GM12891 (cell line): ENCODE measurements at regions not wholly inside any gene's neighbourhood (a gene's known extent, or its start where the extent isn't known, plus 50 kb on each side); places are given as distances from the start of the nearest gene placed in this dataset.

Experiments used
- DNase-seq: peaks from one replicate; pipeline ENCODE4 v3.0.0; 2011; ENCODE audit warnings: low spot score; ENCODE audit not compliant: insufficient read length
- FAIRE-seq: peaks from 2 replicates; lab custom pipeline; 2011; peaks lifted over from hg19 to GRCh38; lab: Jason Lieb, UNC
- PAX5 ChIP-seq: IDR thresholded peaks from 2 replicates; pipeline ENCODE4 v1.6.1; 2011; ENCODE audit warnings: low read length, moderate library complexity, mild to moderate bottlenecking; ENCODE audit not compliant: insufficient read depth, severe bottlenecking
- POLR2A ChIP-seq: IDR thresholded peaks from 2 replicates; pipeline ENCODE4 v1.6.1; 2011; ENCODE audit warnings: low read depth, low read length, control low read depth
- POLR2AphosphoS5 ChIP-seq: IDR thresholded peaks from 2 replicates; pipeline ENCODE4 v1.6.1; 2011; ENCODE audit warnings: low read depth, low read length, control low read depth
- POU2F2 ChIP-seq: IDR thresholded peaks from 2 replicates; pipeline ENCODE4 v1.6.1; 2011; ENCODE audit warnings: low read depth, mild to moderate bottlenecking, control low read depth, low read length, moderate library complexity
- SPI1 ChIP-seq: IDR thresholded peaks from 2 replicates; pipeline ENCODE4 v1.6.1; 2011; ENCODE audit warnings: low read depth, low read length, control low read depth
- TAF1 ChIP-seq: IDR thresholded peaks from 2 replicates; pipeline ENCODE4 v1.6.1; 2011; ENCODE audit warnings: low read depth, low read length, control low read depth

DNA sequence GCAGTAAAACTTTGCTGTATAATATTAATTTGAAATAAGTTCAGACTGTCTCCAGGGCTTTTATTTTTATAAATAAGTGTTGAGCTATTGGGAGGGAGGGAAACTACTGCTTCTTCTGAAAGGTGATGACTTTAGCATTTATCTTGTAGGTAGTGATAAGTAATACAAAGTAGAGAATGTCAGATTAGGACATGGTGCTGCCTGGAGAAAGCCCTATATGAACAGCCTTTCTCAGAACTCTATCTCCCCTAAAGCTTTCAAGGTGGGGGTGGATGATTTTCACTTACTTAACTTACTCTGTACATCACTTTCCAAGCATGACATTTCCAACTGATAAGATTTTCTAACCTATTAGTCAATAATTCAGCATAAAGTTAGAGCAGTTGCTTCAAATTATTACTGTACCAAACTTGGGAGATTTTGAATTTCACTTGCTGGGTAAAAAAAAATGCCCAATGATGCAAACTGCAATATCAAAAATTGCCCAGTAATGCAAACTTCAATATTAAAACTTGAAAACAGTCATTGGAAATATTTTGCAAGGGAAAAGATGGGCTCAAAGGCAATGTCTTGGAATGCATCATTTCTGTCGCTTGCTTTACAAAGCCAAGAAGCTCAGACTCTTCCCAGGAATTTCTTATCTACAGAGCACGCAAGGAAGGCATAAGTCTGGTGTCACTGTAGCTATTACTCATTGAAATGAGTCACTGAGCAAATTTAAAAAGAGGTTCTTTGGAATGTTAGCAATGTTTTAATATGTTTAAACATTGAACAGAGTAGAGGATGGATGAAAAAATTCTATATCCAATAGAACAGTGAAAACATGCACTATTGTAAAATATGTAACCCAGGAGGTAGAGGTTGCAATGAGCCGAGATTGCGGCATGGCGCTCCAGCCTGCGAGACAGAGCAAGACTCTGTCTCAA lies 569.5 kb downstream of the PSAT1 start:
- TF ChIP-seq POLR2A (no peak), PAX5 (no peak), POLR2AphosphoS5 (no peak), SPI1 (no peak), POU2F2 (no peak), TAF1 (no peak)
- DNase-seq (no peak), FAIRE-seq (no peak)

DNA sequence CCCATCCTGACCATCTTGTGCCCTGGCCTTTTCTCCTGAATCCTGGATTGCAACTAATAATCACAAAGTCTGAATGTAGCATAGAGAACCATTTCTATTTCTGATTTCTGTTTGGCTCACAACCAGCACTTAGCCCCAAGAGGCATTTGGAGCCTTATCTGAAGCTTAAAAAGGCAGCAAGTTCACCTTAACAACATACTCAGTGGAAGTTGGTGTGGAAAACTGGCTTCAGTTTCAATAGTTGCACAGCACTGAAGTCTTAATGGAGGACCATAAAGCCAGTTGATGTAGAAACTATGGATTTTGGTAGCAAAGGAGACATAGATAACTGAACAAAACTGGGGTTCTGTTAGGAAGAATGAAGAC lies 574.1 kb downstream of the PSAT1 start:
- FAIRE-seq (no peak), DNase-seq (no peak)
- no peak for TF ChIP-seq TAF1
- no peak for TF ChIP-seq PAX5
- TF ChIP-seq POLR2AphosphoS5, result no peak
- TF ChIP-seq POU2F2, result no peak
- TF ChIP-seq POLR2A, result no peak
- no peak for TF ChIP-seq SPI1

DNA sequence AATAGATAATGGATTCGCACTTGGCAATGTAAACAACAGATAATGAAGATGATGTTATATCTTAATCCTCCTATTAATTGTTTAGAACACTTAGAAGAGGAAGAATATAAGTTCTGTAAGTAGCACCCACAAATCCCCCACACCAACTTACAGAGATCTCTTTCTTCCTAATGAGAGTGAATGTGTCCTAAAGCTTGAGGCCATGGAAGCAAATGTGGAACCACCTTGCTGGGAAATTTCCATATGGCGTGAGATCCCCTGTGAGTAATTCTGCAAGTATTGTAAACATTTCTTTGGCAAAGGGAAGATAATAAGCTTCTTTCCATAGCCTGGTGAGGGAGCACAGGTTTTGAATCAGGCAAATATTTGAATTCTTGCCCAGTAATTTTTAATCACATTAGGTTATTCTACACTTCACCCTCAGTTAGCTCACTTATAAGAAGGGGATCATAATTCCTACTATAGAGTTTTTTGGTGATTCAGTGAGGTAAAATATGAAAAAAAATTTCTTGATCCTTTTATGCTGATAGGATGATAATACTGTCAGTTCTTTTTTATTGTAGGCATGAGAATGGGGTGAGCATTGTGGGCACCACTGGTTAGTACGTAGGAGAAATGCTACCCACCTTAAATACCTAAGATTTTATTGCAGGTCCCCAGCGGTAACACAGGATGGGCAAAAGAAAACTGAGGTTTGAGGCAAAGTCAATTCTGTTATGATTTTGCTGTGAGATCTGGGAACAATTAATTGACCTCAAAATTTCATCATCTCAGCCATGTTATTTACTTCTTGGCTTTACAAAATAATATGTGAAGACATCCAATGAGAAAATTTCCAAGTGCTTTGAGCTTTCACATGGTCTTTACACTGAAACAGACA lies 574.8 kb downstream of the PSAT1 start:
- no peak for FAIRE-seq
- no peak for DNase-seq
- TF ChIP-seq POLR2A (no peak), TAF1 (no peak), PAX5 (no peak), POLR2AphosphoS5 (no peak), POU2F2 (no peak), SPI1 (no peak)

DNA sequence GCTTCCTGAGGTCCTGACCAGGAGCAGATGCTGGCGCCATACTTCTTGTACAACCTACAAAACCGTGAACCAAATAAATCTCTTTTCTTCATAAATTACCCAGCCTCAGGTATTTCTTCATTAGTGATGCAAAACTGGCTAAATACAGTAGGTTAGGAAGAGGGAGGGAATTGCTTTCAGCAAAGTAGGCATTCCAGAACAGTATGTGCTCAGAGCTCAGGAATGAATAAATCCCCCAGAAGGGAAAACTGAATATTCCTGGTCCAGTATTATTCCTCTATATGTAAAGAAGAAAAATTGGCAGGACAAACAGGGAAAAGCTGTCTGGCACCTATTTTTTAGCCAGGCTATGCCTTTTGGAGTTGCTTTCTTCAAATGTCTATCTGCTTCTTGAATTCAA lies 577.1 kb downstream of the PSAT1 start:
- TF ChIP-seq PAX5 (no peak), POU2F2 (no peak), TAF1 (no peak), POLR2AphosphoS5 (no peak)
- no peak for FAIRE-seq
- no peak for DNase-seq

DNA sequence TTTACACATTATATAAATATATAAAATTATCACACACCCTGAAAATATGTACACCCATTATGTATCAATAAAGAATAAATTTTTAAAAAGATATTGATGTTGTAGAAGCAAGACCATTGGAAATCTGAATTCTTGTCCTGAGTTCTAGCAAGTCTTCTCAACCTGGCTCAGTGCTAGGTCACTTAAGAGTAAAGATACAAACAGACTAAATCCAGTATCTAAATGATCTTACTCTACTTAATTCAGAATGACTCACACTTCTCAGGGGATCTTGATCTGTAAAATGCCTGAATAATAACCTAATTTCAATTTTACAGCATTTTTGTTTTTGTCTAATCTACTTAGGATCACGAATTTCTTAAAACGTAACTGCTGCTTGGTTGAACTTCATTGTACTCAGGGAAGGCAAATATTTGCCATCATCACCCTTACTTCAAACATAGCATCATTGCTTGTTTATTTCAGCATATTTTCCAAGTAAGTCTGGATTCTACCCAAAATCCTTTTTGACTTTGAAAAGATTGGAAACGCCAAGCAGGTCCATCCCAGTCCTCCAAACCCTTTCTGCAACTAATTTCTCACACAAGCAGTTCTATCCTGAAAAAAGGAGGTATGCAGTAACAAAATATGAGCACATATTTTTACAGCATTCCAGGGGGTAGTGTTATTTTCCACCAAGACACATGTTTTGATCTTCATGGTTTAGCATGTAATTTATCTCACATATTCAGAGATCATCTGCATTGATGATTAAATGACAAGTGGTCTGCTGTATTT lies 582.6 kb downstream of the PSAT1 start:
- no peak for FAIRE-seq
- no peak for DNase-seq
- TF ChIP-seq POU2F2, result no peak
- no peak for TF ChIP-seq PAX5
- no peak for TF ChIP-seq POLR2AphosphoS5
- no peak for TF ChIP-seq SPI1
- no peak for TF ChIP-seq TAF1
- TF ChIP-seq POLR2A, result no peak

DNA sequence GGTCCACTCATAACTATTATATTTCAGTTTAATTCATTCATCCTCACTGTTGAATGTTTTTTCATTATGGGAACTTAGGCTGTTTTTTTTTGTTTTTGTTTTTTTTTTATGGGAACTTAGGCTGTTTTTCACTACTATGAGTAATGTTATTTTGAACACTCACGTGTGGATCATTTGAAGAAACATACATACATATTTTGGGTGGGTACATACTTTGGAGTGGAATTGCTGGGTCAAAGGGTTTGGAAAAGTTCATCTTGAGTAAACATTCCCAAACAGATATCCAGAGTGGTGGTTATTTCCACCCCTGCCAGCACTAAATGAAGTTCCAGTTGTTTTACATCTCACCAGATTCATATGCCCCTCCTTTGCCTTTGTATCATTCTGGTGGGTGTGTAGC lies 584.4 kb downstream of the PSAT1 start:
- TF ChIP-seq PAX5, result no peak
- no peak for TF ChIP-seq SPI1
- TF ChIP-seq POLR2A, result no peak
- TF ChIP-seq TAF1, result no peak
- no peak for TF ChIP-seq POLR2AphosphoS5
- FAIRE-seq, result no peak
- no peak for DNase-seq

DNA sequence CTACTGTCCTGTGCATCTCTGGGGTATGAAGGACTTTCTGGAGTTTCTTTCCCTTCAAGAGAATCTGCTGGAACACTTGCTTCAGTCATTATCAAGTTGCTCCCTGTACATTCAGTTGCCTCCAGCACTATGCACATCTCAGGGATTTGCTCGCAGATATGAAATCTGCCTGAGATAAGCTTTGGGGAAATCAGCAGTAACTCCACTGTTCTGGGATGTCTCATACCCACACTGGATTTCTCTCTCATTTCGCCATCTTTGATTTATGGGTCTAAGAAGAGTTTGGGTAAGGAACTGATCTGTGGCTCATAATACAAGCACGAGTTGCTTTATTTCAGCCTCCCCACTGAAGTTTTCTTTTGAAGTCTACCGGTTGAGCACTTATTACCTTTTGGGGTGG lies 585.6 kb downstream of the PSAT1 start:
- FAIRE-seq (no peak), DNase-seq (no peak)
- no peak for TF ChIP-seq SPI1
- TF ChIP-seq POU2F2, result no peak
- TF ChIP-seq POLR2A, result no peak
- no peak for TF ChIP-seq TAF1

DNA sequence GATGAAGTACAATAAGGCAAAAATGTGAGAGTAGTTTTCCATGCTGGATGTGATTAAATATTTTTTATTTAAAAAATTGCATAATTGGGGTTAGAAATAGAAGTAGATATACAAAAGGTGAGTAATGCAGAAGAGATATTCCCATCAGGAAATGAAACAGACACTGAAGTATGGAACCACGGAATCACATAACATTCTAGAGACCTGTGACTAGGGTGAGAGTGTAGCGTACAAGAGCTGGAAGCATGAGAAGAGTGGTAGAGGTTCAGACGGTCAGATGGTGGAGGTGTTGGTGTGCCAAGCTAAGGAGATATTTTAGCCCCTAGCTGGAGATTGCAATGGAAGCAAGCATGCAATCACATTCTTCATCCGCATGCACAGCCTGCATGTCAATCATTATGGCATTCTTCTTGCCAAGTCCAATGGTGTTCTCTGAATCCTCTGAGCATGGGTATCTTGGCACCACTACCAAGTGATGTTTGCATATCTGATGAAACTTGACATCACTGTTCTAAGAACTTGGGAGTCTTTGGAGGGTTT lies 587.8 kb downstream of the PSAT1 start:
- FAIRE-seq, result no peak
- TF ChIP-seq POLR2A (no peak), POU2F2 (no peak), TAF1 (no peak), SPI1 (no peak), POLR2AphosphoS5 (no peak), PAX5 (no peak)
- DNase-seq, result no peak

DNA sequence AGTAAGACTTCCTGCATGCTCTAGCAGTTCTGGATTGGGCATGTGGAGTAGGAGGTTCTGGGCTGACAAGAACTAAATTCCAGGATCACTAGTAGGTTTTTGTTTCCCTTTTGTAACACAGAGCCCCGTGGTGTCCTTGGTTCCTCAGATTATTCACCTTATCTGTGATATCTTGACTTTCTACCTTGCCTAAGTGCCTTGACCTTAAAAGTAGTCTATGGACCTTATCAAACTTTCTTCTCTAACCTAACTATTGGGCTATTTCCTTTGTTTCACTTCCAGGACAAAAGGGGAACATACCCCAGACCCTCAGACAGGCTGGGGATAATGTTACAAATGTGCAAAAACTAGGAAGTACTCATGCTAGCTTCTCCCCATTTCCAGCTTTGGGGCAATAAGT lies 595.3 kb downstream of the PSAT1 start:
- FAIRE-seq, result no peak
- TF ChIP-seq TAF1 (no peak), POLR2A (no peak), SPI1 (no peak), POLR2AphosphoS5 (no peak), POU2F2 (no peak), PAX5 (no peak)
- no peak for DNase-seq
